ENCODE measurements at regions not wholly inside any gene's neighbourhood (a gene's known extent, or its start where the extent isn't known, plus 50 kb on each side); places are given as distances from the start of the nearest gene placed in this dataset.
A peak's percentile ranks its signal among the peaks of the same experiment; 100 is the strongest.

GRCh38 chr14:65357689-65358088, 54.8 kb upstream of the FUT8 start:
- no peak for DNase-seq
- Histone ChIP-seq H3K9ac (no peak overlapping the region), H3K9me2 (no peaks in the 10 kb centered on the region), H3F3A (replicated peaks; ENCODE audit: insufficient read depth) (peaks cover 7% of the 10 kb centered on the region), H2AFZ (ENCODE audit: low read depth) (no peak overlapping the region), H3K9me3 (no peaks in the 10 kb centered on the region), H3K4me3 (ENCODE audit: low read depth in 2 of 2, low read length in 1 of 2) (no peak overlapping the region), H3K79me2 (ENCODE audit: insufficient read depth) (no peaks in the 10 kb centered on the region), H3K4me1 (ENCODE audit: control insufficient read depth in 1 of 2, insufficient read depth in 2 of 2, low read depth in 1 of 2, low read length in 1 of 2) (peaks cover 0 to 7% of the 10 kb centered on the region in 2 experiments; a peak in 1 of 4 replicates), H3K4me2 (no peak overlapping the region), H3K27ac (ENCODE audit: low read depth in 2 of 2, low read length in 1 of 2) (peak overlapping the region in 1 of 2 experiments; percentile 31; a peak in 1 of 4 replicates), H3K27me3 (ENCODE audit: insufficient read depth) (no peaks in the 10 kb centered on the region), H4K20me1 (ENCODE audit: insufficient read depth) (no peaks in the 10 kb centered on the region), H3K36me3 (replicated peaks in 1 of 2; ENCODE audit: control insufficient read depth in 1 of 2, insufficient read depth in 2 of 2, low read length in 1 of 2) (no peaks in the 10 kb centered on the region)
- CTCF ChIA-PET, result no interaction called here
- POLR2A ChIA-PET, result no interaction called here
- TF ChIP-seq SMC3 (IDR thresholded peaks at IDR 0.05; ENCODE audit: low read depth, low read length), result no peak
- no peak for TF ChIP-seq GATA2 (CRISPR knock-in tag; IDR thresholded peaks at IDR 0.05)
- TF ChIP-seq, protein P1, sequence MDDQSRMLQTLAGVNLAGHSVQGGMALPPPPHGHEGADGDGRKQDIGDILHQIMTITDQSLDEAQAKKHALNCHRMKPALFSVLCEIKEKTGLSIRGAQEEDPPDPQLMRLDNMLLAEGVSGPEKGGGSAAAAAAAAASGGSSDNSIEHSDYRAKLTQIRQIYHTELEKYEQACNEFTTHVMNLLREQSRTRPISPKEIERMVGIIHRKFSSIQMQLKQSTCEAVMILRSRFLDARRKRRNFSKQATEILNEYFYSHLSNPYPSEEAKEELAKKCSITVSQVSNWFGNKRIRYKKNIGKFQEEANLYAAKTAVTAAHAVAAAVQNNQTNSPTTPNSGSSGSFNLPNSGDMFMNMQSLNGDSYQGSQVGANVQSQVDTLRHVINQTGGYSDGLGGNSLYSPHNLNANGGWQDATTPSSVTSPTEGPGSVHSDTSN (IDR thresholded peaks at IDR 0.05), result no peak
- TF ChIP-seq, protein P2, sequence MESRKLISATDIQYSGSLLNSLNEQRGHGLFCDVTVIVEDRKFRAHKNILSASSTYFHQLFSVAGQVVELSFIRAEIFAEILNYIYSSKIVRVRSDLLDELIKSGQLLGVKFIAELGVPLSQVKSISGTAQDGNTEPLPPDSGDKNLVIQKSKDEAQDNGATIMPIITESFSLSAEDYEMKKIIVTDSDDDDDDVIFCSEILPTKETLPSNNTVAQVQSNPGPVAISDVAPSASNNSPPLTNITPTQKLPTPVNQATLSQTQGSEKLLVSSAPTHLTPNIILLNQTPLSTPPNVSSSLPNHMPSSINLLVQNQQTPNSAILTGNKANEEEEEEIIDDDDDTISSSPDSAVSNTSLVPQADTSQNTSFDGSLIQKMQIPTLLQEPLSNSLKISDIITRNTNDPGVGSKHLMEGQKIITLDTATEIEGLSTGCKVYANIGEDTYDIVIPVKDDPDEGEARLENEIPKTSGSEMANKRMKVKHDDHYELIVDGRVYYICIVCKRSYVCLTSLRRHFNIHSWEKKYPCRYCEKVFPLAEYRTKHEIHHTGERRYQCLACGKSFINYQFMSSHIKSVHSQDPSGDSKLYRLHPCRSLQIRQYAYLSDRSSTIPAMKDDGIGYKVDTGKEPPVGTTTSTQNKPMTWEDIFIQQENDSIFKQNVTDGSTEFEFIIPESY (IDR thresholded peaks at IDR 0.05; ENCODE audit: borderline replicate concordance, low read depth), result no peak
- TF ChIP-seq FOXJ3 (CRISPR knock-in tag; IDR thresholded peaks at IDR 0.05), result no peak
- TF ChIP-seq, protein P3, sequence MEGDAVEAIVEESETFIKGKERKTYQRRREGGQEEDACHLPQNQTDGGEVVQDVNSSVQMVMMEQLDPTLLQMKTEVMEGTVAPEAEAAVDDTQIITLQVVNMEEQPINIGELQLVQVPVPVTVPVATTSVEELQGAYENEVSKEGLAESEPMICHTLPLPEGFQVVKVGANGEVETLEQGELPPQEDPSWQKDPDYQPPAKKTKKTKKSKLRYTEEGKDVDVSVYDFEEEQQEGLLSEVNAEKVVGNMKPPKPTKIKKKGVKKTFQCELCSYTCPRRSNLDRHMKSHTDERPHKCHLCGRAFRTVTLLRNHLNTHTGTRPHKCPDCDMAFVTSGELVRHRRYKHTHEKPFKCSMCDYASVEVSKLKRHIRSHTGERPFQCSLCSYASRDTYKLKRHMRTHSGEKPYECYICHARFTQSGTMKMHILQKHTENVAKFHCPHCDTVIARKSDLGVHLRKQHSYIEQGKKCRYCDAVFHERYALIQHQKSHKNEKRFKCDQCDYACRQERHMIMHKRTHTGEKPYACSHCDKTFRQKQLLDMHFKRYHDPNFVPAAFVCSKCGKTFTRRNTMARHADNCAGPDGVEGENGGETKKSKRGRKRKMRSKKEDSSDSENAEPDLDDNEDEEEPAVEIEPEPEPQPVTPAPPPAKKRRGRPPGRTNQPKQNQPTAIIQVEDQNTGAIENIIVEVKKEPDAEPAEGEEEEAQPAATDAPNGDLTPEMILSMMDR (IDR thresholded peaks at IDR 0.05), result no peak
- TF ChIP-seq FOSL2 (IDR thresholded peaks at IDR 0.05; ENCODE audit: borderline replicate concordance, low read depth), result no peak
- no peak for TF ChIP-seq TEAD4 (IDR thresholded peaks at IDR 0.05; ENCODE audit: borderline replicate concordance, insufficient read depth)
- TF ChIP-seq RCOR1 (IDR thresholded peaks at IDR 0.05; ENCODE audit: low read length), result no peak
- no peak for TF ChIP-seq EP300 (IDR thresholded peaks at IDR 0.05; ENCODE audit: borderline replicate concordance in 1 of 2, low read depth in 1 of 2, low read length in 1 of 2)
- TF ChIP-seq SIN3A (IDR thresholded peaks at IDR 0.05; ENCODE audit: borderline replicate concordance, low read depth, low read length), result no peak
- no peak for TF ChIP-seq RAD21 (IDR thresholded peaks at IDR 0.05; ENCODE audit: low read length)
- no peak for TF ChIP-seq GABPA (IDR thresholded peaks at IDR 0.05; ENCODE audit: low read depth)
- TF ChIP-seq, protein P4, sequence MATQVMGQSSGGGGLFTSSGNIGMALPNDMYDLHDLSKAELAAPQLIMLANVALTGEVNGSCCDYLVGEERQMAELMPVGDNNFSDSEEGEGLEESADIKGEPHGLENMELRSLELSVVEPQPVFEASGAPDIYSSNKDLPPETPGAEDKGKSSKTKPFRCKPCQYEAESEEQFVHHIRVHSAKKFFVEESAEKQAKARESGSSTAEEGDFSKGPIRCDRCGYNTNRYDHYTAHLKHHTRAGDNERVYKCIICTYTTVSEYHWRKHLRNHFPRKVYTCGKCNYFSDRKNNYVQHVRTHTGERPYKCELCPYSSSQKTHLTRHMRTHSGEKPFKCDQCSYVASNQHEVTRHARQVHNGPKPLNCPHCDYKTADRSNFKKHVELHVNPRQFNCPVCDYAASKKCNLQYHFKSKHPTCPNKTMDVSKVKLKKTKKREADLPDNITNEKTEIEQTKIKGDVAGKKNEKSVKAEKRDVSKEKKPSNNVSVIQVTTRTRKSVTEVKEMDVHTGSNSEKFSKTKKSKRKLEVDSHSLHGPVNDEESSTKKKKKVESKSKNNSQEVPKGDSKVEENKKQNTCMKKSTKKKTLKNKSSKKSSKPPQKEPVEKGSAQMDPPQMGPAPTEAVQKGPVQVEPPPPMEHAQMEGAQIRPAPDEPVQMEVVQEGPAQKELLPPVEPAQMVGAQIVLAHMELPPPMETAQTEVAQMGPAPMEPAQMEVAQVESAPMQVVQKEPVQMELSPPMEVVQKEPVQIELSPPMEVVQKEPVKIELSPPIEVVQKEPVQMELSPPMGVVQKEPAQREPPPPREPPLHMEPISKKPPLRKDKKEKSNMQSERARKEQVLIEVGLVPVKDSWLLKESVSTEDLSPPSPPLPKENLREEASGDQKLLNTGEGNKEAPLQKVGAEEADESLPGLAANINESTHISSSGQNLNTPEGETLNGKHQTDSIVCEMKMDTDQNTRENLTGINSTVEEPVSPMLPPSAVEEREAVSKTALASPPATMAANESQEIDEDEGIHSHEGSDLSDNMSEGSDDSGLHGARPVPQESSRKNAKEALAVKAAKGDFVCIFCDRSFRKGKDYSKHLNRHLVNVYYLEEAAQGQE (IDR thresholded peaks at IDR 0.05; ENCODE audit: low read depth, low read length), result no peak
- TF ChIP-seq EZH2phosphoT487 (IDR thresholded peaks at IDR 0.05; ENCODE audit: borderline replicate concordance, low read depth), result no peak
- TF ChIP-seq YY1 (IDR thresholded peaks at IDR 0.05; ENCODE audit: low read depth), result no peak

All from SK-N-SH (cell line).